ENCODE measurements at regions not wholly inside any gene's neighbourhood (a gene's known extent, or its start where the extent isn't known, plus 50 kb on each side); places are given as distances from the start of the nearest gene placed in this dataset.

DNA sequence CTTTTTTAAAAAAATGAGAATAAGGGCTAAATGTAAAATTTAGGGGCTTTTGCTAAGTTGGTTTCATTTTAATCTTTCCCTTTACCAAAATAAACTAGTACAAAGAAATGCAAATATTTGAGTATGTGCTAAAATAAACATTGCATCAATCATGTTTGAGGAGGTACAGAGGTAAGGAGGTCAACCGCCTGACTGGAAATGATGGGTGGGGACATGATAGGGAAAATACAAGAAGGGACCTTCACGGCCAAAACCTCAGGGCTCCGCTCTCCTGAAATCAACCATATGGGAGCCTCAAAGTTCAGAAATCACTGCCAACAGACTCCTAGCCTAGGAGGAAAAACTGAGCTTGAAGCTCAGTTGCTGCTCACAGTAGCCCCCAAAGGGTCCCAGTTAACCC, 207.6 kb downstream of the AHR start (continued):
- TF ChIP-seq, protein P1, sequence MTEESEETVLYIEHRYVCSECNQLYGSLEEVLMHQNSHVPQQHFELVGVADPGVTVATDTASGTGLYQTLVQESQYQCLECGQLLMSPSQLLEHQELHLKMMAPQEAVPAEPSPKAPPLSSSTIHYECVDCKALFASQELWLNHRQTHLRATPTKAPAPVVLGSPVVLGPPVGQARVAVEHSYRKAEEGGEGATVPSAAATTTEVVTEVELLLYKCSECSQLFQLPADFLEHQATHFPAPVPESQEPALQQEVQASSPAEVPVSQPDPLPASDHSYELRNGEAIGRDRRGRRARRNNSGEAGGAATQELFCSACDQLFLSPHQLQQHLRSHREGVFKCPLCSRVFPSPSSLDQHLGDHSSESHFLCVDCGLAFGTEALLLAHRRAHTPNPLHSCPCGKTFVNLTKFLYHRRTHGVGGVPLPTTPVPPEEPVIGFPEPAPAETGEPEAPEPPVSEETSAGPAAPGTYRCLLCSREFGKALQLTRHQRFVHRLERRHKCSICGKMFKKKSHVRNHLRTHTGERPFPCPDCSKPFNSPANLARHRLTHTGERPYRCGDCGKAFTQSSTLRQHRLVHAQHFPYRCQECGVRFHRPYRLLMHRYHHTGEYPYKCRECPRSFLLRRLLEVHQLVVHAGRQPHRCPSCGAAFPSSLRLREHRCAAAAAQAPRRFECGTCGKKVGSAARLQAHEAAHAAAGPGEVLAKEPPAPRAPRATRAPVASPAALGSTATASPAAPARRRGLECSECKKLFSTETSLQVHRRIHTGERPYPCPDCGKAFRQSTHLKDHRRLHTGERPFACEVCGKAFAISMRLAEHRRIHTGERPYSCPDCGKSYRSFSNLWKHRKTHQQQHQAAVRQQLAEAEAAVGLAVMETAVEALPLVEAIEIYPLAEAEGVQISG (CRISPR knock-in tag; IDR thresholded peaks at IDR 0.05) = 0 out of 2 replicates have a peak, but pooled peaks have one; percentile 31
- TF ChIP-seq, protein P2, sequence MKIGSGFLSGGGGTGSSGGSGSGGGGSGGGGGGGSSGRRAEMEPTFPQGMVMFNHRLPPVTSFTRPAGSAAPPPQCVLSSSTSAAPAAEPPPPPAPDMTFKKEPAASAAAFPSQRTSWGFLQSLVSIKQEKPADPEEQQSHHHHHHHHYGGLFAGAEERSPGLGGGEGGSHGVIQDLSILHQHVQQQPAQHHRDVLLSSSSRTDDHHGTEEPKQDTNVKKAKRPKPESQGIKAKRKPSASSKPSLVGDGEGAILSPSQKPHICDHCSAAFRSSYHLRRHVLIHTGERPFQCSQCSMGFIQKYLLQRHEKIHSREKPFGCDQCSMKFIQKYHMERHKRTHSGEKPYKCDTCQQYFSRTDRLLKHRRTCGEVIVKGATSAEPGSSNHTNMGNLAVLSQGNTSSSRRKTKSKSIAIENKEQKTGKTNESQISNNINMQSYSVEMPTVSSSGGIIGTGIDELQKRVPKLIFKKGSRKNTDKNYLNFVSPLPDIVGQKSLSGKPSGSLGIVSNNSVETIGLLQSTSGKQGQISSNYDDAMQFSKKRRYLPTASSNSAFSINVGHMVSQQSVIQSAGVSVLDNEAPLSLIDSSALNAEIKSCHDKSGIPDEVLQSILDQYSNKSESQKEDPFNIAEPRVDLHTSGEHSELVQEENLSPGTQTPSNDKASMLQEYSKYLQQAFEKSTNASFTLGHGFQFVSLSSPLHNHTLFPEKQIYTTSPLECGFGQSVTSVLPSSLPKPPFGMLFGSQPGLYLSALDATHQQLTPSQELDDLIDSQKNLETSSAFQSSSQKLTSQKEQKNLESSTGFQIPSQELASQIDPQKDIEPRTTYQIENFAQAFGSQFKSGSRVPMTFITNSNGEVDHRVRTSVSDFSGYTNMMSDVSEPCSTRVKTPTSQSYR (CRISPR knock-in tag; IDR thresholded peaks at IDR 0.05; ENCODE audit: borderline replicate concordance) = peak; percentile 68; the same call in 1 of the 2 replicates
- TF ChIP-seq, protein P3, sequence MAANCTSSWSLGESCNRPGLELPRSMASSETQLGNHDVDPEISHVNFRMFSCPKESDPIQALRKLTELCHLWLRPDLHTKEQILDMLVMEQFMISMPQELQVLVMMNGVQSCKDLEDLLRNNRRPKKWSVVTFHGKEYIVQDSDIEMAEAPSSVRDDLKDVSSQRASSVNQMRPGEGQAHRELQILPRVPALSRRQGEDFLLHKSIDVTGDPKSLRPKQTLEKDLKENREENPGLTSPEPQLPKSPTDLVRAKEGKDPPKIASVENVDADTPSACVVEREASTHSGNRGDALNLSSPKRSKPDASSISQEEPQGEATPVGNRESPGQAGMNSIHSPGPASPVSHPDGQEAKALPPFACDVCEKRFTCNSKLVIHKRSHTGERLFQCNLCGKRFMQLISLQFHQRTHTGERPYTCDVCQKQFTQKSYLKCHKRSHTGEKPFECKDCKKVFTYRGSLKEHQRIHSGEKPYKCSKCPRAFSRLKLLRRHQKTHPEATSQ (CRISPR knock-in tag; IDR thresholded peaks at IDR 0.05; ENCODE audit: borderline replicate concordance) = peak; percentile 80; the same call in 1 of the 2 replicates
- TF ChIP-seq, protein P4, sequence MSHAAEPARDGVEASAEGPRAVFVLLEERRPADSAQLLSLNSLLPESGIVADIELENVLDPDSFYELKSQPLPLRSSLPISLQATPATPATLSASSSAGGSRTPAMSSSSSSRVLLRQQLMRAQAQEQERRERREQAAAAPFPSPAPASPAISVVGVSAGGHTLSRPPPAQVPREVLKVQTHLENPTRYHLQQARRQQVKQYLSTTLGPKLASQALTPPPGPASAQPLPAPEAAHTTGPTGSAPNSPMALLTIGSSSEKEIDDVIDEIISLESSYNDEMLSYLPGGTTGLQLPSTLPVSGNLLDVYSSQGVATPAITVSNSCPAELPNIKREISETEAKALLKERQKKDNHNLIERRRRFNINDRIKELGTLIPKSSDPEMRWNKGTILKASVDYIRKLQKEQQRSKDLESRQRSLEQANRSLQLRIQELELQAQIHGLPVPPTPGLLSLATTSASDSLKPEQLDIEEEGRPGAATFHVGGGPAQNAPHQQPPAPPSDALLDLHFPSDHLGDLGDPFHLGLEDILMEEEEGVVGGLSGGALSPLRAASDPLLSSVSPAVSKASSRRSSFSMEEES (CRISPR knock-in tag; IDR thresholded peaks at IDR 0.05) = peak; percentile 97
- TF ChIP-seq PRPF4 (IDR thresholded peaks at IDR 0.05; ENCODE audit: low read depth, low read length, poor library complexity, severe bottlenecking) (no peak), HOXA5 (CRISPR knock-in tag; IDR thresholded peaks at IDR 0.05) (0 out of 2 replicates have a peak, but pooled peaks have one; percentile 49), RXRB (CRISPR knock-in tag; IDR thresholded peaks at IDR 0.05; ENCODE audit: borderline replicate concordance) (peak; percentile 98), CBX5 (CRISPR knock-in tag; IDR thresholded peaks at IDR 0.05; ENCODE audit: borderline replicate concordance) (peak; percentile 50; the same call in 1 of the 2 replicates), HCFC1 (IDR thresholded peaks at IDR 0.05; ENCODE audit: low read depth, low read length) (no peak), HMG20A (CRISPR knock-in tag; IDR thresholded peaks at IDR 0.05; ENCODE audit: borderline replicate concordance) (peak; percentile 100), FOXP1 (IDR thresholded peaks at IDR 0.05) (no peak), FOXP1 (CRISPR knock-in tag; IDR thresholded peaks at IDR 0.05) (peak; percentile 84), ZFP37 (CRISPR knock-in tag; IDR thresholded peaks at IDR 0.05; ENCODE audit: borderline replicate concordance) (no peak)
- TF ChIP-seq, protein P5, sequence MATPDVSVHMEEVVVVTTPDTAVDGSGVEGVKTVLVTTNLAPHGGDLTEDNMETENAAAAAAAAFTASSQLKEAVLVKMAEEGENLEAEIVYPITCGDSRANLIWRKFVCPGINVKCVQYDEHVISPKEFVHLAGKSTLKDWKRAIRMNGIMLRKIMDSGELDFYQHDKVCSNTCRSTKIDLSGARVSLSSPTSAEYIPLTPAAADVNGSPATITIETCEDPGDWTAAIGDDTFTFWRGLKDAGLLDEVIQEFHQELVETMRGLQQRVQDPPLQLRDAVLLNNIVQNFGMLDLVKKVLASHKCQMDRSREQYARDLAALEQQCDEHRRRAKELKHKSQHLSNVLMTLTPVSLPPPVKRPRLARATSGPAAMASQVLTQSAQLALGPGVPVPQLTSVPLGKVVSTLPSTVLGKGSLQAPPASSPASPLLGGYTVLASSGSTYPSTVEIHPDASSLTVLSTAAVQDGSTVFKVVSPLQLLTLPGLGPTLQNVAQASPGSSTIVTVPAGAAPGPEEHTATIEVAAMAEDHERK (CRISPR knock-in tag; IDR thresholded peaks at IDR 0.05; ENCODE audit: low read depth) = no peak
- TF ChIP-seq, protein P6, sequence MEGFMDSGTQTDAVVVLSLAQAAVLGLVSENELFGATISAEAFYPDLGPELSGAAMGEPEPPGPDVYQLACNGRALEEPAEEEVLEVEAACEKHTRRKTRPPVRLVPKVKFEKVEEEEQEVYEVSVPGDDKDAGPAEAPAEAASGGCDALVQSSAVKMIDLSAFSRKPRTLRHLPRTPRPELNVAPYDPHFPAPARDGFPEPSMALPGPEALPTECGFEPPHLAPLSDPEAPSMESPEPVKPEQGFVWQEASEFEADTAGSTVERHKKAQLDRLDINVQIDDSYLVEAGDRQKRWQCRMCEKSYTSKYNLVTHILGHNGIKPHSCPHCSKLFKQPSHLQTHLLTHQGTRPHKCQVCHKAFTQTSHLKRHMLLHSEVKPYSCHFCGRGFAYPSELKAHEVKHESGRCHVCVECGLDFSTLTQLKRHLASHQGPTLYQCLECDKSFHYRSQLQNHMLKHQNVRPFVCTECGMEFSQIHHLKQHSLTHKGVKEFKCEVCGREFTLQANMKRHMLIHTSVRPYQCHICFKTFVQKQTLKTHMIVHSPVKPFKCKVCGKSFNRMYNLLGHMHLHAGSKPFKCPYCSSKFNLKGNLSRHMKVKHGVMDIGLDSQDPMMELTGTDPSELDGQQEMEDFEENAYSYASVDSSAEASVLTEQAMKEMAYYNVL (CRISPR knock-in tag; IDR thresholded peaks at IDR 0.05; ENCODE audit: borderline replicate concordance) = peak; percentile 94
- TF ChIP-seq, protein P7, sequence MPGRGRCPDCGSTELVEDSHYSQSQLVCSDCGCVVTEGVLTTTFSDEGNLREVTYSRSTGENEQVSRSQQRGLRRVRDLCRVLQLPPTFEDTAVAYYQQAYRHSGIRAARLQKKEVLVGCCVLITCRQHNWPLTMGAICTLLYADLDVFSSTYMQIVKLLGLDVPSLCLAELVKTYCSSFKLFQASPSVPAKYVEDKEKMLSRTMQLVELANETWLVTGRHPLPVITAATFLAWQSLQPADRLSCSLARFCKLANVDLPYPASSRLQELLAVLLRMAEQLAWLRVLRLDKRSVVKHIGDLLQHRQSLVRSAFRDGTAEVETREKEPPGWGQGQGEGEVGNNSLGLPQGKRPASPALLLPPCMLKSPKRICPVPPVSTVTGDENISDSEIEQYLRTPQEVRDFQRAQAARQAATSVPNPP (CRISPR knock-in tag; IDR thresholded peaks at IDR 0.05) = 0 out of 2 replicates have a peak, but pooled peaks have one; percentile 22

Data from HepG2 (cell line).